HepG2 (cell line): ENCODE measurements at regions not wholly inside any gene's neighbourhood (a gene's known extent, or its start where the extent isn't known, plus 50 kb on each side); places are given as distances from the start of the nearest gene placed in this dataset.

ENCODE experiments used
- ATAC-seq: fragments of 200-7000 bp; cut with Tn5 transposase; 3 replicates; pipeline ENCODE4 v1.9.1; 2020; ENCODE audit warnings: mild to moderate bottlenecking, moderate library complexity
- BruUV-seq: library from RNA; stranded (reverse); fragments of 400-500 nt; replicated peaks from 2 replicates; lab custom pipeline; 2021; lab: Mats Ljungman, UMichigan
- CTCF ChIA-PET: fragments of 300-600 bp; formaldehyde crosslinking; extraction: SDS; loops from one replicate; lab custom pipeline; 2021; ENCODE audit warnings: low total read pairs, inconsistent platforms, low intra/inter-chr PET ratio; lab: Yijun Ruan, JAX
- POLR2A ChIA-PET: fragments of 350-600 bp; sonication (Branson Sonifier 250); formaldehyde crosslinking; loops from one replicate; lab custom pipeline; 2020; ENCODE audit warnings: antibody characterized with exemption, inconsistent platforms; lab: Yijun Ruan, JAX
- DNase-seq: peaks from one replicate; pipeline ENCODE4 v3.0.0-alpha.2; 2015; ENCODE audit warnings: low spot score
- FAIRE-seq: peaks from 3 replicates; lab custom pipeline; 2011; peaks lifted over from hg19 to GRCh38; lab: Jason Lieb, UNC
- H2AFZ ChIP-seq: one replicate; pipeline ENCODE4 v1.6.1; 2011; ENCODE audit warnings: low read length, inconsistent platforms
- H3K27ac ChIP-seq: fragments of 300-600 bp; 3 replicates; pipeline ENCODE4 v1.8.0; 2011; ENCODE audit warnings: mixed run types, mild to moderate bottlenecking, mixed read lengths, low read length, inconsistent platforms; ENCODE audit not compliant: insufficient read depth; ENCODE audit errors: extremely low read length
- H3K27me3 ChIP-seq, 2 experiments: fragments of 200-600 bp in 1 of 2; 2 replicates in 1 of 2; 3 replicates in 1 of 2; pipeline versions ENCODE4 v1.6.0 to v1.8.0; 2011; ENCODE audit warnings: low read length in 2 of 2, mild to moderate bottlenecking in 2 of 2, moderate library complexity in 2 of 2, inconsistent platforms in 1 of 2; ENCODE audit not compliant: insufficient read depth in 2 of 2, control insufficient read depth in 1 of 2
- H3K36me3 ChIP-seq, 2 experiments: fragments of 200-600 bp in 1 of 2; replicated peaks in 1 of 2; 2 replicates in 1 of 2; 3 replicates in 1 of 2; pipeline versions ENCODE4 v1.5.1 to v1.8.0; 2011; ENCODE audit warnings: low read length in 2 of 2, inconsistent platforms in 1 of 2; ENCODE audit not compliant: insufficient read depth in 2 of 2, control insufficient read depth in 1 of 2
- H3K4me1 ChIP-seq: 2 replicates; pipeline ENCODE4 v1.5.1; 2012; ENCODE audit warnings: low read length, inconsistent platforms; ENCODE audit not compliant: insufficient read depth
- H3K4me2 ChIP-seq: 2 replicates; pipeline ENCODE4 v1.6.0; 2011; ENCODE audit warnings: low read depth, low read length, inconsistent platforms
- H3K4me3 ChIP-seq, 3 experiments: fragments of 200-600 bp in 1 of 3; sonication (generic), shearing (Covaris generic) in 1 of 3; replicated peaks in 1 of 3; 2 replicates each; pipeline ENCODE4 v1.5.1; 2011 to 2016; ENCODE audit warnings: low read length in 3 of 3, inconsistent platforms in 2 of 3, low read depth in 2 of 3, mild to moderate bottlenecking in 2 of 3, control low read depth in 1 of 3, mixed read lengths in 1 of 3; ENCODE audit not compliant: insufficient read depth in 1 of 3
- H3K79me2 ChIP-seq: one replicate; pipeline ENCODE4 v1.6.1; 2011; ENCODE audit warnings: low read length, inconsistent platforms; ENCODE audit not compliant: insufficient read depth
- H3K9ac ChIP-seq: 2 replicates; pipeline ENCODE4 v1.6.0; 2011; ENCODE audit warnings: mild to moderate bottlenecking, low read depth, low read length, inconsistent platforms; ENCODE audit not compliant: insufficient read depth
- H3K9me3 ChIP-seq: 2 replicates; pipeline ENCODE4 v1.5.1; 2012; ENCODE audit warnings: mild to moderate bottlenecking, low read length
- H4K20me1 ChIP-seq: 2 replicates; pipeline ENCODE4 v1.6.0; 2011; ENCODE audit warnings: inconsistent platforms, mild to moderate bottlenecking, low read length, moderate library complexity; ENCODE audit not compliant: insufficient read depth
- HOXA3 ChIP-seq: sonication (generic); formaldehyde crosslinking; IDR thresholded peaks from 2 replicates; pipeline ENCODE4 v1.5.0; 2020; ENCODE audit warnings: missing genetic modification reagents
- MZF1 ChIP-seq: sonication (generic); formaldehyde crosslinking; IDR thresholded peaks from 2 replicates; pipeline ENCODE4 v1.8.1; 2023; ENCODE audit warnings: mild to moderate bottlenecking, missing genetic modification reagents, borderline replicate concordance
- NBN ChIP-seq: fragments of 450-650 bp; conservative IDR thresholded peaks from 2 replicates; pipeline ENCODE4 v1.6.1; 2017
- ZNF138 ChIP-seq: sonication (generic); formaldehyde crosslinking; IDR thresholded peaks from 2 replicates; pipeline ENCODE4 v1.5.0; 2020; ENCODE audit warnings: mild to moderate bottlenecking, low read depth, missing genetic modification reagents
- ZNF776 ChIP-seq: sonication (generic); formaldehyde crosslinking; IDR thresholded peaks from 2 replicates; pipeline ENCODE4 v1.4.0; 2020; ENCODE audit warnings: mild to moderate bottlenecking, missing genetic modification reagents
- ZNF883 ChIP-seq: sonication (generic); formaldehyde crosslinking; IDR thresholded peaks from 2 replicates; pipeline ENCODE4 v1.5.1; 2020; ENCODE audit warnings: mild to moderate bottlenecking, missing genetic modification reagents; ENCODE audit errors: not compliant biosample characterization
- WGBS: methylation state at CpG from one replicate; pipeline ENCODE4 v1.1.6; 2017; ENCODE audit warnings: low lambda C conversion rate; 5-methylcytosine and 5-hydroxymethylcytosine counted together
- in situ Hi-C: cut with HindIII; loops from 2 replicates; pipeline ENCODE4 v1.10.0; 2017; ENCODE audit warnings: low pct_unique_long_range_greater_than_20kb; ENCODE audit not compliant: extremely low pct_ligation_motif_present
- intact Hi-C: fragments of 100-400 bp; cut with micrococcal nuclease; formaldehyde crosslinking; loops from one replicate; pipeline ENCODE4 v1.10.0; 2022; ENCODE audit not compliant: unreplicated experiment
- TF ChIP-seq, protein P1 (sequence below): sonication (generic); formaldehyde crosslinking; IDR thresholded peaks from one replicate; pipeline ENCODE4 v1.5.1; 2020; ENCODE audit warnings: mild to moderate bottlenecking, missing genetic modification reagents; ENCODE audit errors: not compliant biosample characterization
- TF ChIP-seq, protein P2 (sequence below): sonication (generic); formaldehyde crosslinking; IDR thresholded peaks from 2 replicates; pipeline ENCODE4 v1.8.0; 2022; ENCODE audit warnings: mild to moderate bottlenecking, missing genetic modification reagents
- TF ChIP-seq, protein P3 (sequence below), 2 experiments: fragments of 450-650 bp in 1 of 2; sonication (generic) in 1 of 2; formaldehyde crosslinking; IDR thresholded peaks; 2 replicates each; pipeline versions ENCODE4 v1.5.0 to v1.8.0; 2020 to 2022; ENCODE audit warnings: mild to moderate bottlenecking in 1 of 2, missing genetic modification reagents in 1 of 2
- TF ChIP-seq, protein P4 (sequence below): sonication (generic); formaldehyde crosslinking; IDR thresholded peaks from 2 replicates; pipeline ENCODE4 v1.4.0; 2020; ENCODE audit warnings: missing genetic modification reagents
- TF ChIP-seq, protein P5 (sequence below): sonication (generic); formaldehyde crosslinking; IDR thresholded peaks from 2 replicates; pipeline ENCODE4 v1.8.0; 2022; ENCODE audit warnings: missing genetic modification reagents, mild to moderate bottlenecking, inconsistent platforms, borderline replicate concordance

DNA sequence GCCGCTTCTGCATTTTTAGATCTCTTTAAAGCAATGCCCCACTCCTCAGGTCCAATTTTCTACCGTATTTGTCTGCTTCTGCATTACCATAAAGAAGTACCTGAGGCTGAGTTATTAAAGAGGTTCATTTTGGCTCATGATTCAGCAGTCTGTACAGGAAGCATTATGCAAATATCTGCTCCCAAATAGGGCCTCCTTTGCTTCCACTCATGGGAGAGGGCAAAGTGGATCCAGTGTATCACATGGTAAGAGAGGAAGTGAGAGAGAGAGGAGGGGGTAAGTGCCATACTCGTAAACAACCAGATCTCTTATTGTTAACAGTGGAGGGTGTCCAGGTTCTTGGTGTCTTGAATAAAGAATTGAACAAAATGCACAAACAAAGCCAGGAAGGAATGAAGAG is 316.1 kb upstream of the SEL1L start:
- POLR2A ChIA-PET: no interaction called here
- WGBS: 2% methylated on average over 3 of the region's 3 CpGs
- no peak overlapping the region for H3K9ac ChIP-seq
- no peaks in the 10 kb centered on the region for H3K27me3 ChIP-seq
- DNase-seq (no peak), FAIRE-seq (no peak), ATAC-seq (no peak)
- H3K4me3 ChIP-seq: no peak overlapping the region
- CTCF ChIA-PET: no interaction called here
- in situ Hi-C loops: no loop called here
- no peaks in the 10 kb centered on the region for H3K79me2 ChIP-seq
- no TSS peak for BruUV-seq
- H3K36me3 ChIP-seq: no peaks in the 10 kb centered on the region
- H2AFZ ChIP-seq: no peak overlapping the region
- H3K9me3 ChIP-seq: peaks cover 92% of the 10 kb centered on the region
- no peaks in the 10 kb centered on the region for H4K20me1 ChIP-seq
- H3K4me2 ChIP-seq: no peak overlapping the region
- intact Hi-C loops: no loop called here
- H3K4me1 ChIP-seq: no peaks in the 10 kb centered on the region
- no peak overlapping the region for H3K27ac ChIP-seq
- TF ChIP-seq ZNF776 (CRISPR knock-in tag): no peak
- TF ChIP-seq, protein P1, sequence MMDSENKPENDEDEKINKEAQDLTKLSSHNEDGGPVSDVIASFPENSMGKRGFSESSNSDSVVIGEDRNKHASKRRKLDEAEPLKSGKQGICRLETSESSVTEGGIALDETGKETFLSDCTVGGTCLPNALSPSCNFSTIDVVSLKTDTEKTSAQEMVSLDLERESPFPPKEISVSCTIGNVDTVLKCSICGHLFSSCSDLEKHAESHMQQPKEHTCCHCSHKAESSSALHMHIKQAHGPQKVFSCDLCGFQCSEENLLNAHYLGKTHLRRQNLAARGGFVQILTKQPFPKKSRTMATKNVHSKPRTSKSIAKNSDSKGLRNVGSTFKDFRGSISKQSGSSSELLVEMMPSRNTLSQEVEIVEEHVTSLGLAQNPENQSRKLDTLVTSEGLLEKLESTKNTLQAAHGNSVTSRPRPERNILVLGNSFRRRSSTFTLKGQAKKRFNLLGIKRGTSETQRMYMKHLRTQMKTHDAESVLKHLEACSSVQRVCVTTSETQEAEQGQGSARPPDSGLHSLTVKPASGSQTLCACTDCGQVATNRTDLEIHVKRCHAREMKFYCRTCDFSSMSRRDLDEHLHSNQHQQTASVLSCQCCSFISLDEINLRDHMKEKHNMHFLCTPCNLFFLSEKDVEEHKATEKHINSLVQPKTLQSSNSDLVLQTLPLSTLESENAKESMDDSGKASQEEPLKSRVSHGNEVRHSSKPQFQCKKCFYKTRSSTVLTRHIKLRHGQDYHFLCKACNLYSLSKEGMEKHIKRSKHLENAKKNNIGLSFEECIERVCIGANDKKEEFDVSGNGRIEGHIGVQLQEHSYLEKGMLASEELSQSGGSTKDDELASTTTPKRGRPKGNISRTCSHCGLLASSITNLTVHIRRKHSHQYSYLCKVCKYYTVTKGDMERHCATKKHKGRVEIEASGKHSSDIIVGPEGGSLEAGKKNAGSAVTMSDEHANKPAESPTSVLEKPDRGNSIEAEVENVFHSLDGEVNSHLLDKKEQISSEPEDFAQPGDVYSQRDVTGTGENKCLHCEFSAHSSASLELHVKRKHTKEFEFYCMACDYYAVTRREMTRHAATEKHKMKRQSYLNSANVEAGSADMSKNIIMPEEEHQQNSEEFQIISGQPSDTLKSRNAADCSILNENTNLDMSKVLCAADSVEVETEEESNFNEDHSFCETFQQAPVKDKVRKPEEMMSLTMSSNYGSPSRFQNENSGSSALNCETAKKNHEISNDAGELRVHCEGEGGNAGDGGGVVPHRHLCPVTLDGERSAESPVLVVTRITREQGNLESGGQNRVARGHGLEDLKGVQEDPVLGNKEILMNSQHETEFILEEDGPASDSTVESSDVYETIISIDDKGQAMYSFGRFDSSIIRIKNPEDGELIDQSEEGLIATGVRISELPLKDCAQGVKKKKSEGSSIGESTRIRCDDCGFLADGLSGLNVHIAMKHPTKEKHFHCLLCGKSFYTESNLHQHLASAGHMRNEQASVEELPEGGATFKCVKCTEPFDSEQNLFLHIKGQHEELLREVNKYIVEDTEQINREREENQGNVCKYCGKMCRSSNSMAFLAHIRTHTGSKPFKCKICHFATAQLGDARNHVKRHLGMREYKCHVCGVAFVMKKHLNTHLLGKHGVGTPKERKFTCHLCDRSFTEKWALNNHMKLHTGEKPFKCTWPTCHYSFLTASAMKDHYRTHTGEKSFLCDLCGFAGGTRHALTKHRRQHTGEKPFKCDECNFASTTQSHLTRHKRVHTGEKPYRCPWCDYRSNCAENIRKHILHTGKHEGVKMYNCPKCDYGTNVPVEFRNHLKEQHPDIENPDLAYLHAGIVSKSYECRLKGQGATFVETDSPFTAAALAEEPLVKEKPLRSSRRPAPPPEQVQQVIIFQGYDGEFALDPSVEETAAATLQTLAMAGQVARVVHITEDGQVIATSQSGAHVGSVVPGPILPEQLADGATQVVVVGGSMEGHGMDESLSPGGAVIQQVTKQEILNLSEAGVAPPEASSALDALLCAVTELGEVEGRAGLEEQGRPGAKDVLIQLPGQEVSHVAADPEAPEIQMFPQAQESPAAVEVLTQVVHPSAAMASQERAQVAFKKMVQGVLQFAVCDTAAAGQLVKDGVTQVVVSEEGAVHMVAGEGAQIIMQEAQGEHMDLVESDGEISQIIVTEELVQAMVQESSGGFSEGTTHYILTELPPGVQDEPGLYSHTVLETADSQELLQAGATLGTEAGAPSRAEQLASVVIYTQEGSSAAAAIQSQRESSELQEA (CRISPR knock-in tag): no peak
- TF ChIP-seq, protein P2, sequence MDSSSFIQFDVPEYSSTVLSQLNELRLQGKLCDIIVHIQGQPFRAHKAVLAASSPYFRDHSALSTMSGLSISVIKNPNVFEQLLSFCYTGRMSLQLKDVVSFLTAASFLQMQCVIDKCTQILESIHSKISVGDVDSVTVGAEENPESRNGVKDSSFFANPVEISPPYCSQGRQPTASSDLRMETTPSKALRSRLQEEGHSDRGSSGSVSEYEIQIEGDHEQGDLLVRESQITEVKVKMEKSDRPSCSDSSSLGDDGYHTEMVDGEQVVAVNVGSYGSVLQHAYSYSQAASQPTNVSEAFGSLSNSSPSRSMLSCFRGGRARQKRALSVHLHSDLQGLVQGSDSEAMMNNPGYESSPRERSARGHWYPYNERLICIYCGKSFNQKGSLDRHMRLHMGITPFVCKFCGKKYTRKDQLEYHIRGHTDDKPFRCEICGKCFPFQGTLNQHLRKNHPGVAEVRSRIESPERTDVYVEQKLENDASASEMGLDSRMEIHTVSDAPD (CRISPR knock-in tag): no peak
- TF ChIP-seq HOXA3: no peak
- TF ChIP-seq MZF1 (CRISPR knock-in tag): no peak
- TF ChIP-seq NBN: no peak
- TF ChIP-seq, protein P3, sequence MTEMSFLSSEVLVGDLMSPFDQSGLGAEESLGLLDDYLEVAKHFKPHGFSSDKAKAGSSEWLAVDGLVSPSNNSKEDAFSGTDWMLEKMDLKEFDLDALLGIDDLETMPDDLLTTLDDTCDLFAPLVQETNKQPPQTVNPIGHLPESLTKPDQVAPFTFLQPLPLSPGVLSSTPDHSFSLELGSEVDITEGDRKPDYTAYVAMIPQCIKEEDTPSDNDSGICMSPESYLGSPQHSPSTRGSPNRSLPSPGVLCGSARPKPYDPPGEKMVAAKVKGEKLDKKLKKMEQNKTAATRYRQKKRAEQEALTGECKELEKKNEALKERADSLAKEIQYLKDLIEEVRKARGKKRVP (CRISPR knock-in tag; IDR thresholded peaks at IDR 0.05): no peak
- TF ChIP-seq, protein P4, sequence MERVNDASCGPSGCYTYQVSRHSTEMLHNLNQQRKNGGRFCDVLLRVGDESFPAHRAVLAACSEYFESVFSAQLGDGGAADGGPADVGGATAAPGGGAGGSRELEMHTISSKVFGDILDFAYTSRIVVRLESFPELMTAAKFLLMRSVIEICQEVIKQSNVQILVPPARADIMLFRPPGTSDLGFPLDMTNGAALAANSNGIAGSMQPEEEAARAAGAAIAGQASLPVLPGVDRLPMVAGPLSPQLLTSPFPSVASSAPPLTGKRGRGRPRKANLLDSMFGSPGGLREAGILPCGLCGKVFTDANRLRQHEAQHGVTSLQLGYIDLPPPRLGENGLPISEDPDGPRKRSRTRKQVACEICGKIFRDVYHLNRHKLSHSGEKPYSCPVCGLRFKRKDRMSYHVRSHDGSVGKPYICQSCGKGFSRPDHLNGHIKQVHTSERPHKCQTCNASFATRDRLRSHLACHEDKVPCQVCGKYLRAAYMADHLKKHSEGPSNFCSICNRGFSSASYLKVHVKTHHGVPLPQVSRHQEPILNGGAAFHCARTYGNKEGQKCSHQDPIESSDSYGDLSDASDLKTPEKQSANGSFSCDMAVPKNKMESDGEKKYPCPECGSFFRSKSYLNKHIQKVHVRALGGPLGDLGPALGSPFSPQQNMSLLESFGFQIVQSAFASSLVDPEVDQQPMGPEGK (CRISPR knock-in tag): no peak
- TF ChIP-seq ZNF883 (CRISPR knock-in tag): no peak
- TF ChIP-seq, protein P5, sequence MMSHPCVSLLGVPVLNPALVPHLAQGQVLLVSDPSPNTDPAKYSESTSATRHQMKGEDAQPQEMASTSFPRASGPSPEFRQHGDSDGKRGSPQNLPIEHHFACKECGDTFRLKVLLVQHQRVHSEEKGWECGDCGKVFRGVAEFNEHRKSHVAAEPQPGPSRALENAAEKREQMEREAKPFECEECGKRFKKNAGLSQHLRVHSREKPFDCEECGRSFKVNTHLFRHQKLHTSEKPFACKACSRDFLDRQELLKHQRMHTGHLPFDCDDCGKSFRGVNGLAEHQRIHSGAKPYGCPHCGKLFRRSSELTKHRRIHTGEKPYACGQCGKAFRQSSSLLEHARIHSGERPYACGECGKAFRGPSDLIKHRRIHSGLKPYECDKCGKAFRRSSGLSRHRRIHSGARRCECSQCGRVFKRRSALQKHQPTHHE (CRISPR knock-in tag): no peak
- TF ChIP-seq ZNF138 (CRISPR knock-in tag): no peak
